HEK293 (cell line): ENCODE measurements at regions not wholly inside any gene's neighbourhood (a gene's known extent, or its start where the extent isn't known, plus 50 kb on each side); places are given as distances from the start of the nearest gene placed in this dataset.

Experiments
- BCL11A ChIP-seq: fragments of 450-650 bp; formaldehyde crosslinking; IDR thresholded peaks from 2 replicates; pipeline ENCODE4 v1.5.1; 2016; ENCODE audit warnings: low read depth, missing biosample characterization, missing genetic modification characterization
- CTCF ChIP-seq: fragments of 450-650 bp; formaldehyde crosslinking; IDR thresholded peaks from 2 replicates; pipeline ENCODE4 v1.5.1; 2016; ENCODE audit warnings: missing biosample characterization, missing genetic modification characterization
- TCF7L2 ChIP-seq: IDR thresholded peaks from 2 replicates; pipeline ENCODE4 v1.6.1; 2011; ENCODE audit warnings: low read depth, mild to moderate bottlenecking, inconsistent platforms, low read length, moderate library complexity, borderline replicate concordance
- YY1 ChIP-seq: fragments of 450-650 bp; formaldehyde crosslinking; IDR thresholded peaks from 2 replicates; pipeline ENCODE4 v1.5.1; 2018; ENCODE audit warnings: missing biosample characterization, missing genetic modification characterization
- ZBTB11 ChIP-seq: fragments of 450-650 bp; formaldehyde crosslinking; conservative IDR thresholded peaks from 2 replicates; pipeline ENCODE4 v1.5.1; 2016; ENCODE audit warnings: low read depth, missing biosample characterization, missing genetic modification characterization
- ZFP41 ChIP-seq: fragments of 450-650 bp; formaldehyde crosslinking; IDR thresholded peaks from 2 replicates; pipeline ENCODE4 v1.5.1; 2016; ENCODE audit warnings: missing biosample characterization, missing genetic modification characterization, borderline replicate concordance
- ZNF138 ChIP-seq: fragments of 450-650 bp; formaldehyde crosslinking; IDR thresholded peaks from 2 replicates; pipeline ENCODE4 v1.5.1; 2016; ENCODE audit warnings: missing biosample characterization, missing genetic modification characterization, borderline replicate concordance
- ZNF19 ChIP-seq: fragments of 450-650 bp; formaldehyde crosslinking; IDR thresholded peaks from 2 replicates; pipeline ENCODE4; 2016; ENCODE audit warnings: missing biosample characterization, missing genetic modification characterization, low read depth
- ZNF530 ChIP-seq: fragments of 450-650 bp; formaldehyde crosslinking; IDR thresholded peaks from 2 replicates; pipeline ENCODE4 v1.5.1; 2016; ENCODE audit warnings: low read depth, missing biosample characterization, missing genetic modification characterization
- ZNF843 ChIP-seq: fragments of 450-650 bp; formaldehyde crosslinking; IDR thresholded peaks from 2 replicates; pipeline ENCODE4 v1.5.1; 2016; ENCODE audit warnings: missing biosample characterization, missing genetic modification characterization

GRCh38 chr10:52949899-52950298, 177.3 kb upstream of the MBL2 start:
- TF ChIP-seq CTCF (tag by site-specific recombination) (no peak), ZBTB11 (tag by site-specific recombination) (no peak), ZFP41 (no peak), TCF7L2 (peak; percentile 46; the same call in 1 of the 2 replicates), ZNF19 (tag by site-specific recombination) (no peak), ZNF138 (tag by site-specific recombination) (no peak), BCL11A (no peak), YY1 (tag by site-specific recombination) (no peak), ZNF530 (tag by site-specific recombination) (no peak), ZNF843 (no peak)
